ENCODE measurements at regions not wholly inside any gene's neighbourhood (a gene's known extent, or its start where the extent isn't known, plus 50 kb on each side); places are given as distances from the start of the nearest gene placed in this dataset.

DNA sequence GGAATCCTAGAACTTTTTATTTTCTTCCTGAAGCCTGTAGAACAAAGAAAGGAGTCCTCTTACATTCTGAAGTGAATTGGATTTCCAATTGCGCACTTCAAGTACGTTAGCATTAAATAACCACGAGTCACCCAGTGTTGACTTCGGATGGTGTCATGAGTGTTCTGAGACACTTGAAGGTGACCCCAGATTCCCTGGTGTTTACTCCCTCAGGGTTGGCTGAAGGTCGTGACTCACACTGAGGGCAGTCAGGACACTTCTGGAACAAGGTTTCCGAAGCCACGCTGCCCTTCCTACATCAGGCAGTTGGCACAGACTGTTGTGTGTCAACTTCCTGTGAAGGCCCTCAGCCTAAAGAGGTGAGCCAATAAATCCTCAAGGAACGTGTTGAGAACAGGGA lies 186.6 kb upstream of the CELF2 start:
- TF ChIP-seq POLR2A (IDR thresholded peaks at IDR 0.05; ENCODE audit: low read length), result no peak
- TF ChIP-seq GATA1 (IDR thresholded peaks at IDR 0.05; ENCODE audit: low read depth, low read length), result no peak
